SK-N-SH (cell line): ENCODE measurements at regions not wholly inside any gene's neighbourhood (a gene's known extent, or its start where the extent isn't known, plus 50 kb on each side); places are given as distances from the start of the nearest gene placed in this dataset.

Experiments used
- CTCF ChIA-PET: fragments of 300-600, 350-600 bp; formaldehyde crosslinking; extraction: SDS; loops from one replicate; lab custom pipeline; 2021; lab: Yijun Ruan, JAX
- POLR2A ChIA-PET: fragments of 350-600 bp; sonication (Branson Sonifier 250); formaldehyde crosslinking; extraction: SDS; loops from one replicate; lab custom pipeline; 2020; ENCODE audit warnings: antibody characterized with exemption, inconsistent platforms; lab: Yijun Ruan, JAX
- DNase-seq: peaks from one replicate; pipeline ENCODE4 v3.0.0; 2012
- H2AFZ ChIP-seq: fragments of 200-600 bp; sonication (generic); 2 replicates; pipeline ENCODE4 v1.8.1; 2016; ENCODE audit warnings: antibody characterized with exemption, mild to moderate bottlenecking, low read depth
- H3F3A ChIP-seq: fragments of 200-600 bp; sonication (generic); replicated peaks from 2 replicates; pipeline ENCODE3; 2016; ENCODE audit warnings: antibody characterized with exemption, mild to moderate bottlenecking; ENCODE audit not compliant: insufficient read depth
- H3K27ac ChIP-seq, 2 experiments: fragments of 200-500 bp in 1 of 2; fragments of 200-600 bp in 1 of 2; sonication (Bioruptor generic) in 1 of 2; sonication (generic), shearing (Covaris generic) in 1 of 2; 2 replicates each; pipeline versions ENCODE4 v1.5.1 to v1.6.1; 2014 to 2016; ENCODE audit warnings: low read depth in 2 of 2, inconsistent platforms in 1 of 2, low read length in 1 of 2, mild to moderate bottlenecking in 1 of 2, mixed read lengths in 1 of 2
- H3K27me3 ChIP-seq: fragments of 200-600 bp; sonication (generic), shearing (Covaris generic); 2 replicates; pipeline ENCODE4 v1.6.1; 2016; ENCODE audit warnings: mixed run types; ENCODE audit not compliant: insufficient read depth
- H3K36me3 ChIP-seq, 2 experiments: fragments of 200-500 bp in 1 of 2; fragments of 200-600 bp in 1 of 2; sonication (Bioruptor generic) in 1 of 2; sonication (generic) in 1 of 2; replicated peaks in 1 of 2; 2 replicates each; pipeline versions ENCODE3 to v1.5.1; 2014 to 2016; ENCODE audit warnings: low read length in 1 of 2, mild to moderate bottlenecking in 1 of 2; ENCODE audit not compliant: insufficient read depth in 2 of 2, control insufficient read depth in 1 of 2
- H3K4me1 ChIP-seq, 2 experiments: fragments of 200-500 bp in 1 of 2; fragments of 200-600 bp in 1 of 2; sonication (Bioruptor generic) in 1 of 2; sonication (generic), shearing (Covaris generic) in 1 of 2; 2 replicates each; pipeline versions ENCODE4 v1.5.1 to v1.6.1; 2014 to 2016; ENCODE audit warnings: low read depth in 1 of 2, low read length in 1 of 2, mixed run types in 1 of 2; ENCODE audit not compliant: insufficient read depth in 2 of 2, control insufficient read depth in 1 of 2
- H3K4me2 ChIP-seq: fragments of 200-600 bp; sonication (generic), shearing (Covaris generic); 2 replicates; pipeline ENCODE4 v1.6.1; 2017; ENCODE audit warnings: mixed run types
- H3K4me3 ChIP-seq, 2 experiments: fragments of 200-500 bp in 1 of 2; fragments of 200-600 bp in 1 of 2; sonication (Bioruptor generic) in 1 of 2; sonication (generic), shearing (Covaris generic) in 1 of 2; 2 replicates each; pipeline versions ENCODE4 v1.5.1 to v1.8.1; 2014 to 2016; ENCODE audit warnings: low read depth in 2 of 2, inconsistent platforms in 1 of 2, low read length in 1 of 2, mild to moderate bottlenecking in 1 of 2, mixed read lengths in 1 of 2, moderate library complexity in 1 of 2
- H3K79me2 ChIP-seq: fragments of 200-600 bp; sonication (generic); 2 replicates; pipeline ENCODE4 v1.8.1; 2017; ENCODE audit warnings: mild to moderate bottlenecking; ENCODE audit not compliant: insufficient read depth
- H3K9ac ChIP-seq: fragments of 200-600 bp; sonication (generic); 2 replicates; pipeline ENCODE4 v1.6.1; 2017; ENCODE audit warnings: mixed run types
- H3K9me2 ChIP-seq: fragments of 200-600 bp; sonication (generic); 2 replicates; pipeline ENCODE4 v1.6.1; 2017; ENCODE audit warnings: mixed run types
- H3K9me3 ChIP-seq: fragments of 200-600 bp; sonication (generic); 2 replicates; pipeline ENCODE4 v1.6.1; 2017; ENCODE audit warnings: mixed run types, mild to moderate bottlenecking, moderate library complexity
- H4K20me1 ChIP-seq: fragments of 200-600 bp; sonication (generic); 2 replicates; pipeline ENCODE4 v1.6.1; 2017; ENCODE audit warnings: mild to moderate bottlenecking, mixed run types; ENCODE audit not compliant: insufficient read depth
- CHD2 ChIP-seq: fragments of 150-350 bp; IDR thresholded peaks from 2 replicates; pipeline ENCODE4 v1.6.1; 2018; ENCODE audit warnings: low read length; ENCODE audit not compliant: partially characterized antibody
- EZH2phosphoT487 ChIP-seq: fragments of 200-600 bp; sonication (generic); IDR thresholded peaks from 2 replicates; pipeline ENCODE4 v1.6.1; 2017; ENCODE audit warnings: low read depth, mixed run types, mild to moderate bottlenecking, antibody characterized with exemption, moderate library complexity, borderline replicate concordance
- FOXM1 ChIP-seq: IDR thresholded peaks from 2 replicates; pipeline ENCODE4 v1.4.0; 2012; ENCODE audit warnings: low read depth, mild to moderate bottlenecking
- GABPA ChIP-seq: IDR thresholded peaks from 2 replicates; pipeline ENCODE4 v1.4.0; 2012; ENCODE audit warnings: low read depth, mild to moderate bottlenecking
- GATA2 ChIP-seq: sonication (generic); formaldehyde crosslinking; IDR thresholded peaks from 2 replicates; pipeline ENCODE4 v1.5.0; 2020; ENCODE audit warnings: mild to moderate bottlenecking, missing genetic modification reagents
- IRF3 ChIP-seq: fragments of 150-350 bp; IDR thresholded peaks from 2 replicates; pipeline ENCODE4 v1.6.1; 2016; ENCODE audit warnings: mild to moderate bottlenecking, low read depth, low read length
- JUND ChIP-seq: IDR thresholded peaks from 2 replicates; pipeline ENCODE4 v1.4.0; 2012
- MEF2A ChIP-seq: IDR thresholded peaks from 2 replicates; pipeline ENCODE4 v1.4.0; 2012; ENCODE audit warnings: low read depth, borderline replicate concordance
- NFIC ChIP-seq: IDR thresholded peaks from 2 replicates; pipeline ENCODE4 v1.4.0; 2012; ENCODE audit warnings: borderline replicate concordance
- PBX3 ChIP-seq: IDR thresholded peaks from 2 replicates; pipeline ENCODE4; 2012
- RAD21 ChIP-seq: IDR thresholded peaks from 2 replicates; pipeline ENCODE4 v1.6.1; 2012; ENCODE audit warnings: mild to moderate bottlenecking, low read length
- RFX5 ChIP-seq: IDR thresholded peaks from 2 replicates; pipeline ENCODE4 v1.6.1; 2012; ENCODE audit warnings: mild to moderate bottlenecking, improper control_type of control experiment, low read length
- RXRA ChIP-seq: IDR thresholded peaks from 2 replicates; pipeline ENCODE4 v1.4.0; 2012; ENCODE audit warnings: low read depth, mild to moderate bottlenecking, borderline replicate concordance
- SIN3A ChIP-seq: IDR thresholded peaks from 2 replicates; pipeline ENCODE4 v1.6.1; 2012; ENCODE audit warnings: low read depth, mild to moderate bottlenecking, low read length, moderate library complexity, borderline replicate concordance
- TAF1 ChIP-seq: IDR thresholded peaks from 2 replicates; pipeline ENCODE4 v1.6.1; 2012; ENCODE audit warnings: low read depth, mild to moderate bottlenecking, low read length, moderate library complexity, borderline replicate concordance
- ZBTB33 ChIP-seq: IDR thresholded peaks from 2 replicates; pipeline ENCODE4 v1.4.0; 2012; ENCODE audit warnings: low read depth, borderline replicate concordance
- WGBS: methylation state at CpG from one replicate; pipeline ENCODE4 v1.1.6; 2017; ENCODE audit warnings: low lambda C conversion rate; 5-methylcytosine and 5-hydroxymethylcytosine counted together

GRCh38 chr11:111093061-111093460 lies 152.5 kb upstream of the POU2AF2 start:
- H3F3A ChIP-seq: no peaks in the 10 kb centered on the region
- ChIA-PET CTCF (interaction anchor here (1.3 kb wide), 1 partner anchor 137 kb away, joined by 4 read pairs; no protein-coding TSS in a partner anchor), POLR2A (no interaction called here)
- no peak overlapping the region for H3K9ac ChIP-seq
- no peak for DNase-seq
- no peaks in the 10 kb centered on the region; a peak in 2 of 4 replicates for H3K4me1 ChIP-seq
- H3K4me2 ChIP-seq: no peak overlapping the region
- H3K9me3 ChIP-seq: no peaks in the 10 kb centered on the region
- H3K27me3 ChIP-seq: no peaks in the 10 kb centered on the region
- TF ChIP-seq IRF3 (no peak), ZBTB33 (no peak), RAD21 (no peak), TAF1 (no peak), JUND (no peak), FOXM1 (no peak), NFIC (no peak), MEF2A (no peak), RFX5 (no peak), EZH2phosphoT487 (no peak), CHD2 (no peak), PBX3 (no peak)
- H4K20me1 ChIP-seq: no peaks in the 10 kb centered on the region
- H3K36me3 ChIP-seq: no peaks in the 10 kb centered on the region
- 62% methylated on average over 4 of the region's 4 CpGs for WGBS
- H3K27ac ChIP-seq: no peak overlapping the region
- no peaks in the 10 kb centered on the region for H3K9me2 ChIP-seq
- H3K79me2 ChIP-seq: no peaks in the 10 kb centered on the region
- H2AFZ ChIP-seq: no peak overlapping the region
- no peak overlapping the region for H3K4me3 ChIP-seq

GRCh38 chr11:111091321-111091938 lies 154.1 kb upstream of the POU2AF2 start:
- H3K27me3 ChIP-seq: no peaks in the 10 kb centered on the region
- no peaks in the 10 kb centered on the region for H3K9me3 ChIP-seq
- no peaks in the 10 kb centered on the region for H3K36me3 ChIP-seq
- no peak overlapping the region for H2AFZ ChIP-seq
- H3K79me2 ChIP-seq: no peaks in the 10 kb centered on the region
- H4K20me1 ChIP-seq: no peaks in the 10 kb centered on the region
- 38% methylated on average over 2 of the region's 2 CpGs for WGBS
- TF ChIP-seq GATA2 (CRISPR knock-in tag): no peak
- no peak for TF ChIP-seq CHD2
- TF ChIP-seq RXRA: no peak
- no peak for TF ChIP-seq SIN3A
- TF ChIP-seq GABPA: no peak
- no peak for TF ChIP-seq FOXM1
- CTCF ChIA-PET: interaction anchor here (0.9 to 1.3 kb wide), 2 partner anchors 8 to 139 kb away, joined by 3 to 4 read pairs; no protein-coding TSS in a partner anchor
- POLR2A ChIA-PET: no interaction called here
- H3K27ac ChIP-seq: no peak overlapping the region
- H3K9me2 ChIP-seq: no peaks in the 10 kb centered on the region
- no peak overlapping the region for H3K4me3 ChIP-seq
- no peak for DNase-seq
- no peak overlapping the region for H3K4me2 ChIP-seq
- no peaks in the 10 kb centered on the region for H3F3A ChIP-seq
- no peaks in the 10 kb centered on the region; a peak in 2 of 4 replicates for H3K4me1 ChIP-seq
- no peak overlapping the region for H3K9ac ChIP-seq
